HT-29 (cell line): ENCODE measurements at regions not wholly inside any gene's neighbourhood (a gene's known extent, or its start where the extent isn't known, plus 50 kb on each side); places are given as distances from the start of the nearest gene placed in this dataset.
A peak's percentile ranks its signal among the peaks of the same experiment; 100 is the strongest.
"Not testable (repeated sequence)": the region's sequence is repeated elsewhere in the genome, so short reads cannot be mapped to it uniquely, and the experiment has no call there.

Experiments used
- DNase-seq: peaks from one replicate; pipeline ENCODE4 v3.0.0-alpha.2; 2015; ENCODE audit warnings: low spot score

- peak; percentile 50 for DNase-seq
Observed at GRCh38 chr6:73964241-73964854, 268.3 kb downstream of the CD109 start.

- no peak for DNase-seq
Observed at GRCh38 chr6:73962884-73963283, 266.9 kb downstream of the CD109 start.

DNA sequence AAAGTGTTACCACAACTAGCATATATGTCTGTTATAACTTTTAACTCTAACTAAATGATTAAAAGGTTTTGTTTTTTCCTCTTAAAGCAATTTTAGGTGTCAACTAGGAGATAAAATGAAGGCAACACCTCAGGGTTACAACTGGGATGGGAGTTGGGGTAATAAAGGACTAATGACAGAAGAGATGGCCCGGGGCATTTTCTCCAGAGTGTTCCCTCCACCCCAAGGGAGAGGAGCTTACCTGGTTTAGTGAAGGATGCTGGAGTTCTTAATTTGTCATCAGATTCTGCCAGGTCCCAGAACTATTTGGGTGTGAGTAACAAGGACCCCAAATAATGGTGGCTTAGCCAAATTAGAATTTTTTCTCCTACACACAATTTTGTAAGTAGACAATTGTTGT, 260.3 kb downstream of the CD109 start:
- no peak for DNase-seq

DNA sequence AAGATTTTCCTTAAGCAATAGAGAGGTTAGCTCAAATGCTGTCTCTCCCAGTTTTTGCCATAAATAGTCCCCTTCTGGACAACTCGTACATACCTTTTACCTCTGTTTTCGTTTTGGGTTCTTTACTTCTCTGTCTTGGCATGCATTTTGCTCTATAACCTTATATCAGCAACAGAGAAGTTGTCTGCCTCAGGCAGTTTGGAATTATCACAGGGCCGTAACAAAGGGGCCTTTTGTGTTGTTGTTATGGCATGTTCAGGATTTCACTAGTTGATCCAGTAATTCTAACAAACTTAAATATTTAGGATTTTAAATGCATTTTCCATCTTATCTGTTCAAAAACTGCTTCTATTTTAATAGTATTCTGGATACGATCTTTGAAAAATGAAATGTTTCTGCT, 259.8 kb downstream of the CD109 start:
- DNase-seq, result no peak

DNA sequence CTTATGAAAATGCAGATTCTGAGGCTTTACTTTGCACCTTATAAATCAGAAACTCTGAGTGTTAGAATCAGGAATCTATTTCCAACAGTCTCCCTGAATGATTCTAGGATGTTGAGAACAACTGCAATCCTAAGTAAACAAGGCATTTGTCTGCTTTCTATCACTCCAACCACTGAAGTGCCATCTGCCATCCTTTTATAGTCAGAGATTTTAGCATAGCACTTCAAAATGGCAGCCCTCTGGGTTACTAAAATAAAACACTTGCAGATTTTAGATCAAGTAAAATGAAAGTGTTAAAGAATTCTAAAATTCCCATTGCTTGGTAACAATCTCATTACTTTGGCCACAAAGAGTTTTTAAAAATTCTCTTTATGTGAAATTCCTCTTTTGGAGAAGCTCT, 258.9 kb downstream of the CD109 start:
- DNase-seq, result no peak

DNA sequence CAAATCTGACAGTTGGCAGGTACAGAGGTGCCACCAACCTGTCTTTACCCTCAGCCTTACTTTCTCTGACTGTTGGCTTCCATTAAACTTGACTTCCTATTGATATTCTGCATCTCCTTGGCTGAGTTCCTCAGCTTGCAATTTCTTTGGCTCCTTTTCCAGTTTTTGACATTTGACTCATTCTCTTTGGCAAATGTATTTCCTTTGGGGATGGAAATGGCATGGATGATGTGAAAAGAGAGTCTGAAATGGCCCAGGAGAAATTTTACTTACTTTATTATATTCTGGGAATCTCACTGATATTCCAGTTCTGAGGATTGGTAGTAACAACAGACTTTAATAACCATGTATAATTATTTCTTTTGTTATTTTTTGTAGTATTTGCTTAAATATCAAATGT, 255.2 kb downstream of the CD109 start:
- DNase-seq, result no peak

DNA sequence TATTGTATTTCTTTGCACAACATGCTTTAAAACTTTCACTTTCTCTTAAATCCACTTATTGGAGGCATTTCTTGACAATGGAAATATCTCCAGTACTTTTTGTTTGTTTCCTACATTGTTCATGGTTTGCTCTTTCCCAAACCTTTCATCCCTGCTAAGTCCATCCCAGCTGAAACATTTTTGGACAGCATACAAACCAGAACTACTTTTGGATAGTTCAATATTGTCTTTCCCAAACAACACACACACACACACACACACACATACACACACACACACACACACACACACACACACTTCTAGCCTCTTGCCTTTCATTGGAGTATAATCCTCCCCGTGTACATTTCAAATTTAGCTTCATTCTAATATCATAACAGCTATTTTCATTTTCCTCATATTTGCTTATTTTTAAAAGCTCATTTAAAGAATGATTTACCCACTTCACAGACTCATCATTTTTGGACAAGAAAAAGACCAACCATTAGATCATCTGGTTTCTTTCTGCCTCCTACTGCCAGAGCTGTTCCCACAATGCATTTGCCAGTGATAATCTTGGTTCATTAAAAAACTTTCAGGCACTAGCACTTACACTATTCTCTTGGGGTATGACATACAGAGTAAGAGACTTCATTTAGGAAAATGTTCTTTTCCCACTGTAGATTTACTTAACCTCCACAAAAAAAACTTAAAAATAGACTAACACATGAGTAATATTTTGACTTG, 248.1 kb downstream of the CD109 start:
- DNase-seq, result no peak

- no peak for DNase-seq
Observed at GRCh38 chr6:73943411-73943810, 247.4 kb downstream of the CD109 start.

DNA sequence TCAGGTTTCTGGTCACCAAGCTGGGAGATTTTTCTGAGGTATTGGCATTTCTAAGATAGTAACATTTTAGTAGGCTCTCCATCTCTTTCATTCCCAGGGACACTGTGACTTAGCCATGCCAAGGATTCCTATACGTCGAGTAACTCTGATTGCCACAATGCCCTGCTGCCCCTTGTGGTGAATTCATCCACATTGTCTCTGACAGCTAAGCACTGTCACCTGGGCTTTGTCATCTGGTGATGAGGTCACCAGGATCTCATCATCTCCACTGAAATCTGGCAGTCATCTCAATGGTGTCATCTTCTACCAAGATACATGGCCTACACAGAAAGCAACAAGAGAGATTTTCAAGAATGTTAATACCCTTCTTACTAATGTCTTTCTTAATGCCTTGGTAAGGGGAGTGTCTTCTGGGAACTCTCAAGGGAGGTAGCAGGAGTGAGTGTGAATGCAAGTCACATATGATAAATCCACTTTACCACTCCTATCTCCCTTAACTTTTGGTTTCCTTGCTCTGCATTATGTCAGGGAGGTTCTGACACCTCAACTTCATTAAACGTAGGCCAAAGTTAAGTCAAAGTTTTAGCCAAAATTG, 246.7 kb downstream of the CD109 start:
- peak; percentile 52 for DNase-seq

DNA sequence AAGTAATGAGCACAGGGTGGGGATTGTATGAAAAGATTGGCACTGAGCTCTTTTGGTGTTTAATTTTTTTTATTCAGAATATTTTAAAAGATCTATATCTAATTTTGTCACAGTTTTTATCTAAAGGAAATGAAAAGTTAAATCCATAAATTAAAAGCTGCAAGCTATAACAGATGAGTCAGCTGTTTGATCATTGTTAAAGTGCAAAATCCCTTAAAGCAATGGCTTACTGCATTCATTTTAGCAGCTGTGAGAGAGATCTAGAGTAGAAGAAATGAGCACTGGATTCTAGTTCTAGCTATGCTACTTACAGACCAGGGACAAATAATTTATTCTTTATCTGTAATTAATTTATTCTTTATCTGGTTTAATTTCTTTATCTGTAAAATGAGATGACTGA, 245.9 kb downstream of the CD109 start:
- DNase-seq, result no peak

- no peak for DNase-seq
Observed at GRCh38 chr6:73937805-73938204, 241.8 kb downstream of the CD109 start.

DNA sequence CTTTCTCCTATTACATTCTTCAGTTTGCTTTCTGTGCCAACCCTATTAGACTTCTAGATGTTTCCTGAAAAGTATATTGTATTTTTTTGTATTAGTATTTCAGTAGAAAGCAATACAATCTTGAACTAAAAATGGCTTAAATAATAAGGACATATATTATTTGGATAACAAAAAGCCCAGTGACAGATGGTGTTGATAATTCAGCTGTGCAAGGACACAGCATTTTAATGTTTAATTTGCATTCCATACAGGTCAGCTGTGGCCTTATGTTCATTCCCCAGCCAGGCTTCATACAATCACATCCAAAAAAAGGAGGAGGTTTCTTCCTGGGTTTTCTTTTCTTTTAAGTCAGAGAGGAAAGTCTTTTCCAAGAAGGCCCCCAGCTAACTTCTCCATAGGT, 236.9 kb downstream of the CD109 start:
- no peak for DNase-seq

DNA sequence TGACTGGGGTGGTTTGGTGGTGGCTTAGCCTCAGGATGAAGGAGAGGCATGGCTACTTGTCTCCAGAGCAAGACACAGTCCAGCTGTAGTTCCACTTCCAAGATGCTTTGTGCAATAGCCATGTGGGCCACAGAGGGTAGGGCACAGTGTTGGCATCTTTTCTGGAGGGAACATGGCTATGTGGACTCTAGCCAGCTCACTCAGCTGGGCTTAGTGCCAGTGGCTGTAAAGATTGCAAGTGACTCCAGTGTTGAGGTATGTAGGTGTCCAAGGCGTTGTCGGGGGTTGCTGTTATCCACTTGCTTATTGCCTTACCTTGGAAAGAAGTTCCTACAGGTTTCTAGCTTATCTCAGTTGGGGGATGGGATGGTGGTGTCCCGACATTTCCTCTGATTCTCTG, 233.4 kb downstream of the CD109 start:
- DNase-seq, result peak; percentile 67

GRCh38 chr6:73927421-73927820, 231.4 kb downstream of the CD109 start:
- no peak for DNase-seq

DNA sequence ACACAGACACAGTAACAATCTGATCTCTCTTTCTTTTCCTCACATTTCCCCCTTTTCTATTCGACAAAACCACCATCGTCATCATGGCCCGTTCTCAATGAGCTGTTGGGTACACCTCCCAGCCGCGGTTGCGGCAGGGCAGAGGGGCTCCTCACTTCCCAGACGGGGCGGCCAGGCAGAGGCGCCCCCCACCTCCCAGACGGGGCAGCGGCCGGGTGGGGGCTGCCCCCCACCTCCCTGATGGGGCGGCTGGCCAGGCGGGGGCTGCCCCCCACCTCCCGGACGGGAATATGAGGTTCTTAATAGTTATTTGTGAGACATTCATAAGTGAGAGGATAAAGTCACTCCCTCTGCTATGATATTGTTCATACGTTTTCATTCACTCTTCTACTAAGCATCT, 229.7 kb downstream of the CD109 start:
- DNase-seq, result not testable (repeated sequence)

- no peak for DNase-seq
Observed at GRCh38 chr6:73923905-73924485, 228.0 kb downstream of the CD109 start.

DNA sequence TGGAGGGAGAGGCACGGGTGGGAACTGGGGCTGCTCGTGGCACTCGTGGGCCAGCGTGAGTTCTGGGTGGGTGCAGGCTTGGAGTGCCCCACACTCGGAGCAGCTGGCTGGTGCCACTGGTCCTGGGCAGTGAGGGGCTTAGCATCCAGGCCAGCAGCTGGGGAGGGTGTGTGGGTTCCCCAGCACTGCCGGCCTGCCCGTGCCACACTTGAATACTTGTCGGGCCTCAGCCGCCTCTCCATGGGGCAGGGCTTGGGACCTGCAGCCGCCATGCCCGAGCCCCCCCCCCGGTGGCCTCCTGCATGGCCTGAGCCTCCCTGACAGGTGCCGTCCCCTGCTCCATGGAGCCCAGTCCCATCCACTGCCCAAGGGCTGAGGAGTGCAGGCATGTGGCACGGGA, 207.2 kb downstream of the CD109 start:
- DNase-seq, result no peak

DNA sequence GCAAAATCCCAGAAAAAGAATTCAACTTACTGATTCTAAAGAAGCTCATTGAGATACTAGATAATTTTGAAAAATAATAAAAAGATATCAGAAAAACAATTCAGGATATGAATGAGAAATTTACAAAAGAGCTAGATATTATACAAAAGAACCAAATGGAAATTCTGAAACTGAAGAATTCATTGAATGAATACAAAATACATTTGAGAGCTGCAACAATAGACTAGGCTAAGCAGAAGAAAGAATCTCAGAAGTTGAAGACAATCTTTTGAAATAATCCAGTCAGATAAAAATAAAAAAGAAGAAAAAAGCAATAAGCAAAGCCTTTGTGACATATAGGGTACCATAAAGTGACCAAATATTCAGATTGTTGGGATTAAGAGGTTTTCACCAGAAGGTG, 206.0 kb downstream of the CD109 start:
- no peak for DNase-seq

DNA sequence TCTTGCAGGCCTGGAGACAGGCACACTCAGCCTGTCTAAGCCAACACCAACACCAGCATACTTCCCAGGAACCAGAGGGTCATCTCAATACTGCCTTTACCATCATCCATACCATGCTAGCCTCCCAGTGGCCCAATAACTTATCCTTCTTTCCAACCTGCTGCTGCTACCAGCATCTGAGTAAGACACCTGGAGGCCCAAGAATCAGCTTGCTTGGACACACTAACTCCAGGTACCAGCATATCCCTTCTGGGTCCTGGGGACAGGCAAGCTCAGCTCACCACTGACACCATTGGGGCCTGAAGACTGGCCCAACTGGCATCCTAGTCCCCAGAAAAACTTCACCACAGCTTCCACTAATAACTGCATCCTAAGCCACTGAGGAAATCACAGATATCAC, 205.3 kb downstream of the CD109 start:
- no peak for DNase-seq

- DNase-seq, result no peak
Observed at GRCh38 chr6:73898599-73898998, 202.6 kb downstream of the CD109 start.

DNA sequence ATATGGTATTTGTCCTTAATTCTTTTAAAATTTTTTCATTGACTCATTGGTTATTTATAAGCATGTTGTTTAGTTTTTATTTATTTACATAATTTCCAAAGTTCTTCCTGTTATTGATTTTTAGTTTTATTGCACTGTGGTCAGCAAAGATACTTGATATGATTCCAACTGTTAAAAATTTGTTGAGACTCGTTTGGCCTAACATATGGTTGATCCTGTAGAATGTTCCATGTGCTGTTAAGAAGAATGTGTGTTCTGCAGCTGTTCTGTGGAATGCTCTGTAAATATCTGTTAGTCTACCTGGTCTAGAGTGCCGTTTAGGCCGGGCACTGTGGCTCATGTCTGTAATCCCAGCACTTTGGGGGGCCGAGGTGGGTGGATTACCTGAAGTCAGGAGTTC, 197.7 kb downstream of the CD109 start:
- DNase-seq, result no peak

- no peak for DNase-seq
Observed at GRCh38 chr6:73888050-73888449, 192.0 kb downstream of the CD109 start.

GRCh38 chr6:73885393-73885792, 189.4 kb downstream of the CD109 start:
- no peak for DNase-seq
